ENCODE measurements at regions not wholly inside any gene's neighbourhood (a gene's known extent, or its start where the extent isn't known, plus 50 kb on each side); places are given as distances from the start of the nearest gene placed in this dataset.

DNA sequence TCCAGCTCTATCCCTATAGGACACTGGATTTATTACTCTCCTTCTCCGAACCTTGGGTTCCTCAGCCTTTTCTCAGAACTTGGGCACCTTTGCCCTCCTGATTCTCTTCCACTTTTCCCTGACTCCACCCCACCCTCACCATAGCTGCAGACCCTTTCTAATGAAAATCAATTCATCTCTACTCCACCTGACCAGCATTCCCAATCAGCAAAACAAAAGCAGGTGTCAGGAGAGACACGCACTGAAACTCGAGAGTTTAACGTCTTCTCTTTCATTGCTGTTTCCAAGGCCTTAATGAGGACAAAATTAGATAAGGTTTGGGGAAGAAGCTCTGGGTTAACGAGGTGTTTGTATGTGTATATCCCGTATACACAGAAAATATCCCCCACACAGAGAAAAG, 208.8 kb downstream of the PLPP3 start:
- Histone ChIP-seq H3K4me1 (ENCODE audit: control insufficient read depth, extremely low read depth, insufficient read depth, low read length) (peaks cover 7% of the 10 kb centered on the region), H3K9me3 (ENCODE audit: control insufficient read depth, insufficient read depth, low read depth, low read length) (no peaks in the 10 kb centered on the region), H3K79me2 (ENCODE audit: control insufficient read depth, insufficient read depth, low read length) (no peaks in the 10 kb centered on the region), H3K4me2 (ENCODE audit: extremely low read depth, insufficient read depth, low read length) (no peak overlapping the region), H3K27me3 (ENCODE audit: control insufficient read depth, insufficient read depth, low read length) (no peaks in the 10 kb centered on the region), H4K20me1 (ENCODE audit: control insufficient read depth, extremely low read depth, insufficient read depth, low read length) (no peaks in the 10 kb centered on the region), H3K36me3 (ENCODE audit: control insufficient read depth, insufficient read depth, low read length) (no peaks in the 10 kb centered on the region), H3K27ac (ENCODE audit: insufficient read depth, low read length) (no peak overlapping the region), H3K9ac (ENCODE audit: insufficient read depth, low read length) (no peak overlapping the region), H3K4me3 (replicated peaks in 1 of 4; ENCODE audit: control extremely low read depth in 1 of 4, insufficient read depth in 1 of 4, low read depth in 3 of 4, low read length in 4 of 4) (no peak overlapping the region), H2AFZ (ENCODE audit: low read length) (no peak overlapping the region)
- no peak for DNase-seq (ENCODE audit: low read depth in 2 of 2)
- TF ChIP-seq EZH2 (IDR thresholded peaks at IDR 0.05; ENCODE audit: low read length, missing control alignments) = no peak

DNA sequence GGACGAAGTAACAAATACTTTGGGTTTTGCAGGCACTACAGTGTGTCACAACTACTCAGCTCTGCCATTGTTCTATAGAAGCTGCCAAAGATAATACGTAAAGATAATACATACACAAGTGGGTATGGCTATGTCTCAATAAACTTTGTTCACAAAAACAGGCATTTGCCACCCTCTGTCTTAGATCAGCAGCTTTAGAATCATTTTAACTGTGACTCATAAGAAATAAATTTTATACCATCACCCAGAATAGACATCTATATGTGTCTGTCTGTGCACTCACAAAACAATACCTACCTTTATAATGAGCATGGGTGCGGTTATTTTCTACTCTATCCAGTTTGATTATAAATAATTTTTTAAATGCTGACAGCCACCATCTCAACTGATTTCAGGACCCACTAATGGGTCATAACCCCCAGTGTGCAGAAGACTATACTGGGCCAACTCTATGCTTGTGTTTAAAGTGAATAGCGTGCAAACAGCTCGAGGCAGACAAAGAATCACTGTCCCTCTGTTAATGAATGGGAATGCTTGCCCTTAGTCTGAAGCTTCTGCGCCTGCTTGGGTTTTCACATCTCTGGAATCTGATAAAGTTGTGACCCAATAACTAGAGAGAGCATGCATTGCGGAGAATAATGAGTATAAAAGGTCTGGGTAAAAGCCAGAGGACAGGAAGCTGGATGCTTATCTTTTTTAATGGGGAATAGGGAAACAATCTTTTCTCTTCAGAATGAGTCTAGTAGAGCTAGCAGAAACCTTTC, 216.2 kb downstream of the PLPP3 start:
- Histone ChIP-seq H4K20me1 (ENCODE audit: control insufficient read depth, extremely low read depth, insufficient read depth, low read length) (no peaks in the 10 kb centered on the region), H3K9ac (ENCODE audit: insufficient read depth, low read length) (no peak overlapping the region), H3K36me3 (ENCODE audit: control insufficient read depth, insufficient read depth, low read length) (no peaks in the 10 kb centered on the region), H3K9me3 (ENCODE audit: control insufficient read depth, insufficient read depth, low read depth, low read length) (no peaks in the 10 kb centered on the region), H3K4me1 (ENCODE audit: control insufficient read depth, extremely low read depth, insufficient read depth, low read length) (peaks cover 2% of the 10 kb centered on the region), H3K4me3 (replicated peaks in 1 of 4; ENCODE audit: control extremely low read depth in 1 of 4, insufficient read depth in 1 of 4, low read depth in 3 of 4, low read length in 4 of 4) (no peak overlapping the region), H3K27me3 (ENCODE audit: control insufficient read depth, insufficient read depth, low read length) (no peaks in the 10 kb centered on the region), H3K27ac (ENCODE audit: insufficient read depth, low read length) (no peak overlapping the region), H3K79me2 (ENCODE audit: control insufficient read depth, insufficient read depth, low read length) (no peaks in the 10 kb centered on the region), H3K4me2 (ENCODE audit: extremely low read depth, insufficient read depth, low read length) (no peak overlapping the region), H2AFZ (ENCODE audit: low read length) (no peak overlapping the region)
- peak in 1 of 2 donors; percentile 26 for DNase-seq (ENCODE audit: low read depth in 2 of 2)
- TF ChIP-seq, protein P1, sequence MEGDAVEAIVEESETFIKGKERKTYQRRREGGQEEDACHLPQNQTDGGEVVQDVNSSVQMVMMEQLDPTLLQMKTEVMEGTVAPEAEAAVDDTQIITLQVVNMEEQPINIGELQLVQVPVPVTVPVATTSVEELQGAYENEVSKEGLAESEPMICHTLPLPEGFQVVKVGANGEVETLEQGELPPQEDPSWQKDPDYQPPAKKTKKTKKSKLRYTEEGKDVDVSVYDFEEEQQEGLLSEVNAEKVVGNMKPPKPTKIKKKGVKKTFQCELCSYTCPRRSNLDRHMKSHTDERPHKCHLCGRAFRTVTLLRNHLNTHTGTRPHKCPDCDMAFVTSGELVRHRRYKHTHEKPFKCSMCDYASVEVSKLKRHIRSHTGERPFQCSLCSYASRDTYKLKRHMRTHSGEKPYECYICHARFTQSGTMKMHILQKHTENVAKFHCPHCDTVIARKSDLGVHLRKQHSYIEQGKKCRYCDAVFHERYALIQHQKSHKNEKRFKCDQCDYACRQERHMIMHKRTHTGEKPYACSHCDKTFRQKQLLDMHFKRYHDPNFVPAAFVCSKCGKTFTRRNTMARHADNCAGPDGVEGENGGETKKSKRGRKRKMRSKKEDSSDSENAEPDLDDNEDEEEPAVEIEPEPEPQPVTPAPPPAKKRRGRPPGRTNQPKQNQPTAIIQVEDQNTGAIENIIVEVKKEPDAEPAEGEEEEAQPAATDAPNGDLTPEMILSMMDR (conservative IDR thresholded peaks at IDR 0.05 in 1 of 2, IDR thresholded peaks at IDR 0.05 in 1 of 2; ENCODE audit: low read depth in 1 of 2, low read length in 2 of 2) = no peak
- no peak for TF ChIP-seq EZH2 (IDR thresholded peaks at IDR 0.05; ENCODE audit: low read length, missing control alignments)

- H3K79me2 ChIP-seq (ENCODE audit: control insufficient read depth, insufficient read depth, low read length) = no peaks in the 10 kb centered on the region
- no peak overlapping the region for H3K9ac ChIP-seq (ENCODE audit: insufficient read depth, low read length)
- H3K27ac ChIP-seq (ENCODE audit: insufficient read depth, low read length) = no peak overlapping the region
- DNase-seq (ENCODE audit: low read depth in 2 of 2) = peak; percentile 22 to 71
- no peak overlapping the region for H3K4me2 ChIP-seq (ENCODE audit: extremely low read depth, insufficient read depth, low read length)
- H3K27me3 ChIP-seq (ENCODE audit: control insufficient read depth, insufficient read depth, low read length) = no peaks in the 10 kb centered on the region
- TF ChIP-seq, protein P1 (conservative IDR thresholded peaks at IDR 0.05 in 1 of 2, IDR thresholded peaks at IDR 0.05 in 1 of 2; ENCODE audit: low read depth in 1 of 2, low read length in 2 of 2) = no peak
- no peak for TF ChIP-seq EZH2 (IDR thresholded peaks at IDR 0.05; ENCODE audit: low read length, missing control alignments)
- no peak overlapping the region for H2AFZ ChIP-seq (ENCODE audit: low read length)
- H3K4me1 ChIP-seq (ENCODE audit: control insufficient read depth, extremely low read depth, insufficient read depth, low read length) = peaks cover 2% of the 10 kb centered on the region
- no peaks in the 10 kb centered on the region for H3K9me3 ChIP-seq (ENCODE audit: control insufficient read depth, insufficient read depth, low read depth, low read length)
- H4K20me1 ChIP-seq (ENCODE audit: control insufficient read depth, extremely low read depth, insufficient read depth, low read length) = no peaks in the 10 kb centered on the region
- no peaks in the 10 kb centered on the region for H3K36me3 ChIP-seq (ENCODE audit: control insufficient read depth, insufficient read depth, low read length)
- H3K4me3 ChIP-seq (replicated peaks in 1 of 4; ENCODE audit: control extremely low read depth in 1 of 4, insufficient read depth in 1 of 4, low read depth in 3 of 4, low read length in 4 of 4) = no peak overlapping the region
Measured at GRCh38 chr1:56360021-56360420, 219.3 kb downstream of the PLPP3 start.
